ENCODE measurements at regions not wholly inside any gene's neighbourhood (a gene's known extent, or its start where the extent isn't known, plus 50 kb on each side); places are given as distances from the start of the nearest gene placed in this dataset.
"Not testable (repeated sequence)": the region's sequence is repeated elsewhere in the genome, so short reads cannot be mapped to it uniquely, and the experiment has no call there.

- no peak for DNase-seq (ENCODE audit: low read depth, low spot score)
Observed at GRCh38 chr21:14754682-14755081, 208.6 kb upstream of the SAMSN1 start.

GRCh38 chr21:14754259-14754604 is 208.1 kb upstream of the SAMSN1 start:
- no peak for DNase-seq (ENCODE audit: low read depth, low spot score)

GRCh38 chr21:14753466-14754258 is 207.5 kb upstream of the SAMSN1 start:
- DNase-seq (ENCODE audit: low read depth, low spot score) = no peak

- no peak for DNase-seq (ENCODE audit: low read depth, low spot score)
Observed at GRCh38 chr21:14753069-14753465, 207.0 kb upstream of the SAMSN1 start.

GRCh38 chr21:14752345-14752909 is 206.3 kb upstream of the SAMSN1 start:
- DNase-seq (ENCODE audit: low read depth, low spot score) = no peak

GRCh38 chr21:14751602-14752344 is 205.7 kb upstream of the SAMSN1 start:
- DNase-seq (ENCODE audit: low read depth, low spot score) = no peak

- no peak for DNase-seq (ENCODE audit: low read depth, low spot score)
Observed at GRCh38 chr21:14751011-14751410, 204.9 kb upstream of the SAMSN1 start.

GRCh38 chr21:14750041-14750440 is 203.9 kb upstream of the SAMSN1 start:
- no peak for DNase-seq (ENCODE audit: low read depth, low spot score)

GRCh38 chr21:14748662-14749061 is 202.5 kb upstream of the SAMSN1 start:
- no peak for DNase-seq (ENCODE audit: low read depth, low spot score)

GRCh38 chr21:14744368-14744767 is 198.3 kb upstream of the SAMSN1 start:
- no peak for DNase-seq (ENCODE audit: low read depth, low spot score)

- DNase-seq (ENCODE audit: low read depth, low spot score) = no peak
Observed at GRCh38 chr21:14742119-14742518, 196.0 kb upstream of the SAMSN1 start.

GRCh38 chr21:14741256-14741655 is 195.1 kb upstream of the SAMSN1 start:
- no peak for DNase-seq (ENCODE audit: low read depth, low spot score)

- DNase-seq (ENCODE audit: low read depth, low spot score) = no peak
Observed at GRCh38 chr21:14740692-14741091, 194.6 kb upstream of the SAMSN1 start.

GRCh38 chr21:14740116-14740515 is 194.0 kb upstream of the SAMSN1 start:
- DNase-seq (ENCODE audit: low read depth, low spot score) = no peak

GRCh38 chr21:14739590-14739989 is 193.5 kb upstream of the SAMSN1 start:
- no peak for DNase-seq (ENCODE audit: low read depth, low spot score)

GRCh38 chr21:14738576-14738975 is 192.5 kb upstream of the SAMSN1 start:
- not testable (repeated sequence) for DNase-seq (ENCODE audit: low read depth, low spot score)

- DNase-seq (ENCODE audit: low read depth, low spot score) = peak; percentile 33
Observed at GRCh38 chr21:14737922-14738321, 191.8 kb upstream of the SAMSN1 start.

GRCh38 chr21:14737284-14737691 is 191.2 kb upstream of the SAMSN1 start:
- DNase-seq (ENCODE audit: low read depth, low spot score) = no peak

- no peak for DNase-seq (ENCODE audit: low read depth, low spot score)
Observed at GRCh38 chr21:14736672-14737071, 190.6 kb upstream of the SAMSN1 start.

GRCh38 chr21:14736162-14736561 is 190.0 kb upstream of the SAMSN1 start:
- DNase-seq (ENCODE audit: low read depth, low spot score) = no peak

- no peak for DNase-seq (ENCODE audit: low read depth, low spot score)
Observed at GRCh38 chr21:14734833-14735232, 188.7 kb upstream of the SAMSN1 start.

- no peak for DNase-seq (ENCODE audit: low read depth, low spot score)
Observed at GRCh38 chr21:14734191-14734590, 188.1 kb upstream of the SAMSN1 start.

GRCh38 chr21:14725219-14725618 is 179.1 kb upstream of the SAMSN1 start:
- no peak for DNase-seq (ENCODE audit: low read depth, low spot score)

All from astrocyte of the hippocampus (primary cell).